CD4-positive, alpha-beta memory T cell (primary cell): ENCODE measurements at regions not wholly inside any gene's neighbourhood (a gene's known extent, or its start where the extent isn't known, plus 50 kb on each side); places are given as distances from the start of the nearest gene placed in this dataset.

ENCODE experiments used
- CTCF ChIA-PET: fragments of 350-600 bp; sonication (Branson Sonifier 250); formaldehyde crosslinking; loops from one replicate; lab custom pipeline; 2021; ENCODE audit warnings: inconsistent platforms; ENCODE audit not compliant: partially characterized antibody; lab: Charles Lee
- POLR2A ChIA-PET: fragments of 350-600 bp; sonication (Branson Sonifier 250); formaldehyde crosslinking; loops from one replicate; lab custom pipeline; 2021; ENCODE audit not compliant: partially characterized antibody; lab: Charles Lee
- DNase-seq, 5 donors: peaks; one replicate each; pipeline versions ENCODE4 v3.0.0 to v3.0.0-alpha.2; 2020 to 2022; ENCODE audit warnings: mixed read lengths in 1 of 5
- H3K27ac ChIP-seq: one replicate; pipeline ENCODE4 v1.7.0; 2013; ENCODE audit warnings: low read depth, low read length
- H3K27me3 ChIP-seq: 2 replicates; pipeline ENCODE4 v1.7.0; 2013; ENCODE audit warnings: mild to moderate bottlenecking, low read length, moderate library complexity; ENCODE audit not compliant: insufficient read depth
- H3K36me3 ChIP-seq: 2 replicates; pipeline ENCODE4 v1.7.0; 2013; ENCODE audit warnings: mild to moderate bottlenecking, low read length, moderate library complexity; ENCODE audit not compliant: insufficient read depth
- H3K4me1 ChIP-seq: 2 replicates; pipeline ENCODE4 v1.7.0; 2013; ENCODE audit warnings: mild to moderate bottlenecking, low read length, moderate library complexity; ENCODE audit not compliant: insufficient read depth
- H3K4me3 ChIP-seq, 2 donors: one replicate each; pipeline ENCODE4 v1.7.0; 2013; ENCODE audit warnings: low read length in 2 of 2, mild to moderate bottlenecking in 1 of 2
- H3K9me3 ChIP-seq, 2 donors: one replicate each; pipeline ENCODE4 v1.7.0; 2013; ENCODE audit warnings: low read length in 2 of 2, control low read depth in 1 of 2; ENCODE audit not compliant: control insufficient read depth in 1 of 2
- H3K27ac Mint-ChIP-seq, 7 donors: one replicate each; pipeline ENCODE4 v1.8.0; 2020 to 2021; ENCODE audit warnings: mixed read lengths in 7 of 7, mild to moderate bottlenecking in 6 of 7, inconsistent platforms in 3 of 7, moderate library complexity in 3 of 7
- H3K27me3 Mint-ChIP-seq, 2 donors: one replicate each; pipeline ENCODE4 v1.8.0; 2020 to 2021; ENCODE audit warnings: mixed read lengths in 2 of 2
- H3K36me3 Mint-ChIP-seq, 2 donors: one replicate each; pipeline ENCODE4 v1.8.0; 2020 to 2021; ENCODE audit warnings: mixed read lengths in 2 of 2, inconsistent platforms in 1 of 2, mild to moderate bottlenecking in 1 of 2
- H3K4me1 Mint-ChIP-seq, 4 donors: one replicate each; pipeline ENCODE4 v1.8.0; 2020 to 2021; ENCODE audit warnings: mixed read lengths in 4 of 4, mild to moderate bottlenecking in 1 of 4
- H3K4me3 Mint-ChIP-seq, 8 donors: one replicate each; pipeline ENCODE4 v1.8.0; 2020 to 2021; ENCODE audit warnings: mixed read lengths in 8 of 8, mild to moderate bottlenecking in 7 of 8, moderate library complexity in 6 of 8, inconsistent platforms in 3 of 8
- H3K9me3 Mint-ChIP-seq, 8 donors: one replicate each; pipeline ENCODE4 v1.8.0; 2020 to 2021; ENCODE audit warnings: mixed read lengths in 8 of 8, mild to moderate bottlenecking in 5 of 8, inconsistent platforms in 3 of 8, moderate library complexity in 1 of 8
- intact Hi-C: fragments of 100-400 bp; cut with micrococcal nuclease; formaldehyde crosslinking; loops from one replicate; pipeline ENCODE4 v1.15.1; 2023

GRCh38 chr12:125776212-125776611, 711.0 kb downstream of the AACS start:
- intact Hi-C loops: no loop called here
- Mint-ChIP-seq H3K27ac (no peak overlapping the region), H3K4me3 (no peak overlapping the region), H3K36me3 (no peaks in the 10 kb centered on the region), H3K9me3 (peaks cover 0 to 6% (median 2%) of the 10 kb centered on the region in 8 donors), H3K4me1 (no peaks in the 10 kb centered on the region), H3K27me3 (no peaks in the 10 kb centered on the region)
- ChIA-PET POLR2A (no interaction called here), CTCF (no interaction called here)
- Histone ChIP-seq H3K27me3 (no peaks in the 10 kb centered on the region), H3K4me3 (no peak overlapping the region), H3K27ac (no peak overlapping the region), H3K36me3 (no peaks in the 10 kb centered on the region), H3K9me3 (no peaks in the 10 kb centered on the region), H3K4me1 (no peaks in the 10 kb centered on the region)
- no peak for DNase-seq

- peaks cover 0 to 17% (median 14%) of the 10 kb centered on the region in 8 donors for H3K9me3 Mint-ChIP-seq
- intact Hi-C loops: no loop called here
- H3K27me3 Mint-ChIP-seq: no peaks in the 10 kb centered on the region
- Histone ChIP-seq H3K4me1 (no peaks in the 10 kb centered on the region), H3K36me3 (no peaks in the 10 kb centered on the region), H3K27me3 (no peaks in the 10 kb centered on the region), H3K27ac (no peak overlapping the region), H3K4me3 (no peak overlapping the region), H3K9me3 (peaks cover 0 to 3% of the 10 kb centered on the region in 2 donors)
- H3K36me3 Mint-ChIP-seq: no peaks in the 10 kb centered on the region
- no peak for DNase-seq
- ChIA-PET CTCF (no interaction called here), POLR2A (no interaction called here)
- no peak overlapping the region for H3K4me3 Mint-ChIP-seq
- no peak overlapping the region for H3K27ac Mint-ChIP-seq
- H3K4me1 Mint-ChIP-seq: no peaks in the 10 kb centered on the region
These were observed 720.9 kb downstream of the AACS start for GRCh38 chr12:125786143-125786542.

GRCh38 chr12:125794401-125794800, 729.2 kb downstream of the AACS start:
- H3K27me3 Mint-ChIP-seq: no peaks in the 10 kb centered on the region
- Histone ChIP-seq H3K4me1 (no peaks in the 10 kb centered on the region), H3K36me3 (no peaks in the 10 kb centered on the region), H3K9me3 (no peaks in the 10 kb centered on the region), H3K27me3 (no peaks in the 10 kb centered on the region), H3K4me3 (no peak overlapping the region), H3K27ac (no peak overlapping the region)
- intact Hi-C loops: no loop called here
- CTCF ChIA-PET: no interaction called here
- peaks cover 0 to 21% (median 9%) of the 10 kb centered on the region in 8 donors for H3K9me3 Mint-ChIP-seq
- no peaks in the 10 kb centered on the region for H3K36me3 Mint-ChIP-seq
- no peak for DNase-seq
- H3K27ac Mint-ChIP-seq: no peak overlapping the region
- no peak overlapping the region for H3K4me3 Mint-ChIP-seq
- H3K4me1 Mint-ChIP-seq: no peaks in the 10 kb centered on the region
- POLR2A ChIA-PET: no interaction called here

- H3K27ac Mint-ChIP-seq: no peak overlapping the region
- CTCF ChIA-PET: no interaction called here
- H3K36me3 Mint-ChIP-seq: no peaks in the 10 kb centered on the region
- DNase-seq: no peak
- Histone ChIP-seq H3K36me3 (no peaks in the 10 kb centered on the region), H3K4me1 (no peaks in the 10 kb centered on the region), H3K27me3 (no peaks in the 10 kb centered on the region), H3K27ac (no peak overlapping the region), H3K9me3 (no peaks in the 10 kb centered on the region), H3K4me3 (no peak overlapping the region)
- H3K4me3 Mint-ChIP-seq: no peak overlapping the region
- H3K27me3 Mint-ChIP-seq: no peaks in the 10 kb centered on the region
- POLR2A ChIA-PET: no interaction called here
- H3K9me3 Mint-ChIP-seq: peaks cover 0 to 5% (median 2%) of the 10 kb centered on the region in 8 donors
- H3K4me1 Mint-ChIP-seq: no peaks in the 10 kb centered on the region
- intact Hi-C loops: no loop called here
These were observed 732.4 kb downstream of the AACS start for GRCh38 chr12:125797421-125798175.

- no peaks in the 10 kb centered on the region for H3K4me1 ChIP-seq
- Mint-ChIP-seq H3K4me3 (no peak overlapping the region), H3K4me1 (no peaks in the 10 kb centered on the region), H3K27ac (no peak overlapping the region), H3K27me3 (peaks cover 0 to 1% of the 10 kb centered on the region in 2 donors), H3K36me3 (no peaks in the 10 kb centered on the region), H3K9me3 (peaks cover 2 to 13% (median 5%) of the 10 kb centered on the region in 8 donors)
- no peaks in the 10 kb centered on the region for H3K36me3 ChIP-seq
- intact Hi-C loops: no loop called here
- no peak overlapping the region for H3K27ac ChIP-seq
- no peak for DNase-seq
- ChIA-PET POLR2A (no interaction called here), CTCF (no interaction called here)
- no peaks in the 10 kb centered on the region for H3K9me3 ChIP-seq
- no peak overlapping the region for H3K4me3 ChIP-seq
- H3K27me3 ChIP-seq: no peaks in the 10 kb centered on the region
These were observed 739.4 kb downstream of the AACS start for GRCh38 chr12:125804660-125805059.

GRCh38 chr12:125824276-125824675, 759.0 kb downstream of the AACS start:
- intact Hi-C loops: no loop called here
- no peak for DNase-seq
- Histone ChIP-seq H3K36me3 (no peaks in the 10 kb centered on the region), H3K27ac (no peak overlapping the region), H3K4me1 (no peaks in the 10 kb centered on the region), H3K27me3 (no peaks in the 10 kb centered on the region), H3K9me3 (no peaks in the 10 kb centered on the region), H3K4me3 (no peak overlapping the region)
- H3K4me3 Mint-ChIP-seq: no peak overlapping the region
- H3K27ac Mint-ChIP-seq: no peak overlapping the region
- POLR2A ChIA-PET: interaction anchor here (0.7 kb wide), 1 partner anchor 17 kb away, joined by 4 read pairs; no protein-coding TSS in a partner anchor
- no peaks in the 10 kb centered on the region for H3K4me1 Mint-ChIP-seq
- CTCF ChIA-PET: interaction anchor here (1.1 kb wide), 1 partner anchor 9 kb away, joined by 3 read pairs; no protein-coding TSS in a partner anchor
- no peaks in the 10 kb centered on the region for H3K36me3 Mint-ChIP-seq
- H3K9me3 Mint-ChIP-seq: peaks cover 2 to 25% (median 11%) of the 10 kb centered on the region in 8 donors
- no peaks in the 10 kb centered on the region for H3K27me3 Mint-ChIP-seq

GRCh38 chr12:125835852-125836251, 770.6 kb downstream of the AACS start:
- H3K27me3 Mint-ChIP-seq: no peaks in the 10 kb centered on the region
- Histone ChIP-seq H3K9me3 (no peaks in the 10 kb centered on the region), H3K27me3 (no peaks in the 10 kb centered on the region), H3K27ac (no peak overlapping the region), H3K36me3 (no peaks in the 10 kb centered on the region), H3K4me1 (no peaks in the 10 kb centered on the region), H3K4me3 (no peak overlapping the region)
- H3K4me1 Mint-ChIP-seq: no peaks in the 10 kb centered on the region
- POLR2A ChIA-PET: no interaction called here
- peaks cover 0 to 16% (median under 1%) of the 10 kb centered on the region in 8 donors for H3K9me3 Mint-ChIP-seq
- no peak for DNase-seq
- H3K4me3 Mint-ChIP-seq: no peak overlapping the region
- H3K27ac Mint-ChIP-seq: no peak overlapping the region
- intact Hi-C loops: no loop called here
- CTCF ChIA-PET: no interaction called here
- H3K36me3 Mint-ChIP-seq: no peaks in the 10 kb centered on the region
